ENCODE measurements at regions not wholly inside any gene's neighbourhood (a gene's known extent, or its start where the extent isn't known, plus 50 kb on each side); places are given as distances from the start of the nearest gene placed in this dataset.

- TF ChIP-seq CTCF (conservative IDR thresholded peaks at IDR 0.05; ENCODE audit: low read depth in 2 of 2) = no peak
- TF ChIP-seq POLR2AphosphoS5 (IDR thresholded peaks at IDR 0.05; ENCODE audit: low read depth) = no peak
- no peak for TF ChIP-seq EZH2 (IDR thresholded peaks at IDR 0.05; ENCODE audit: low read depth, unreplicated experiment)
- no peak for TF ChIP-seq EZH2phosphoT487 (IDR thresholded peaks at IDR 0.05; ENCODE audit: unreplicated experiment)
- TF ChIP-seq ETS1 (IDR thresholded peaks at IDR 0.05) = no peak
- no peak for TF ChIP-seq ZNF331 (CRISPR knock-in tag; IDR thresholded peaks at IDR 0.05; ENCODE audit: low read depth)
- TF ChIP-seq CREB1 (CRISPR knock-in tag; IDR thresholded peaks at IDR 0.05; ENCODE audit: low read depth) = no peak
Measured at GRCh38 chr7:46902463-46902862, 679.4 kb downstream of the TNS3 start.
